ENCODE measurements at regions not wholly inside any gene's neighbourhood (a gene's known extent, or its start where the extent isn't known, plus 50 kb on each side); places are given as distances from the start of the nearest gene placed in this dataset.

- no peak for TF ChIP-seq POLR2A (IDR thresholded peaks at IDR 0.05)
- no peak for TF ChIP-seq CTCF (IDR thresholded peaks at IDR 0.05)
These were observed 527.4 kb downstream of the RASEF start for GRCh38 chr9:82535432-82535998.

All from lower leg skin (tissue), 3 donors.